ENCODE measurements at regions not wholly inside any gene's neighbourhood (a gene's known extent, or its start where the extent isn't known, plus 50 kb on each side); places are given as distances from the start of the nearest gene placed in this dataset.

- TF ChIP-seq CTCF (conservative IDR thresholded peaks at IDR 0.05) (no peak), ZFX (IDR thresholded peaks at IDR 0.05) (no peak)
- no peak overlapping the region for H3K27ac ChIP-seq
Observed at GRCh38 chr5:69030358-69031062, 63.3 kb upstream of the SLC30A5 start.

- H3K27ac ChIP-seq = no peak overlapping the region
- TF ChIP-seq CTCF (conservative IDR thresholded peaks at IDR 0.05) (no peak; the same call in 1 of the 2 replicates), ZFX (IDR thresholded peaks at IDR 0.05) (no peak)
Observed at GRCh38 chr5:69032009-69032408, 61.8 kb upstream of the SLC30A5 start.

- H3K27ac ChIP-seq = no peak overlapping the region
- no peak for TF ChIP-seq CTCF (conservative IDR thresholded peaks at IDR 0.05)
- TF ChIP-seq ZFX (IDR thresholded peaks at IDR 0.05) = no peak
Observed at GRCh38 chr5:69033690-69034089, 60.1 kb upstream of the SLC30A5 start.

GRCh38 chr5:69034898-69035297 lies 58.9 kb upstream of the SLC30A5 start:
- TF ChIP-seq ZFX (IDR thresholded peaks at IDR 0.05) (no peak), CTCF (conservative IDR thresholded peaks at IDR 0.05) (no peak)
- no peak overlapping the region for H3K27ac ChIP-seq

- no peak overlapping the region for H3K27ac ChIP-seq
- TF ChIP-seq ZFX (IDR thresholded peaks at IDR 0.05) (no peak), CTCF (conservative IDR thresholded peaks at IDR 0.05) (no peak)
Observed at GRCh38 chr5:69035665-69036064, 58.1 kb upstream of the SLC30A5 start.

GRCh38 chr5:69038539-69038938 lies 55.3 kb upstream of the SLC30A5 start:
- H3K27ac ChIP-seq = no peak overlapping the region
- TF ChIP-seq CTCF (conservative IDR thresholded peaks at IDR 0.05) (no peak), ZFX (IDR thresholded peaks at IDR 0.05) (no peak)

- H3K27ac ChIP-seq = no peak overlapping the region
- TF ChIP-seq CTCF (conservative IDR thresholded peaks at IDR 0.05) (no peak), ZFX (IDR thresholded peaks at IDR 0.05) (no peak)
Observed at GRCh38 chr5:69039829-69040228, 54.0 kb upstream of the SLC30A5 start.
